T-cell (primary cell): ENCODE measurements at regions not wholly inside any gene's neighbourhood (a gene's known extent, or its start where the extent isn't known, plus 50 kb on each side); places are given as distances from the start of the nearest gene placed in this dataset.

Source experiments
- ATAC-seq, 4 experiments: fragments of 200-7000 bp in 3 of 4; fragments of 150-1000 bp in 1 of 4; cut with Tn5 transposase; replicated peaks in 1 of 4; 1 replicate in 3 of 4; 2 replicates in 1 of 4; pipeline ENCODE4 v1.10.0; 2021; ENCODE audit warnings: moderate library complexity in 3 of 4, mild to moderate bottlenecking in 2 of 4, moderate number of reproducible peaks in 1 of 4
- CTCF ChIA-PET, 2 donors: fragments of 300-600 bp; sonication (Branson Sonifier 250); formaldehyde crosslinking; loops; one replicate each; lab custom pipeline; 2022; ENCODE audit warnings: antibody characterized with exemption in 2 of 2; lab: Charles Lee
- POLR2A ChIA-PET, 2 donors: fragments of 300-600 bp; sonication (Branson Sonifier 250); formaldehyde crosslinking; loops; one replicate each; lab custom pipeline; 2022; ENCODE audit warnings: antibody characterized with exemption in 2 of 2; lab: Charles Lee
- DNase-seq, 35 experiments: peaks; one replicate each; pipeline versions ENCODE4 v3.0.0 to v3.0.0-alpha.2; 2013 to 2023
- H3K27ac ChIP-seq: one replicate; pipeline ENCODE4 v1.5.1; 2013; ENCODE audit warnings: low read length
- H3K27me3 ChIP-seq, 2 experiments: replicated peaks in 1 of 2; 1 replicate in 1 of 2; 2 replicates in 1 of 2; pipeline versions ENCODE4 v1.6.1 to v1.7.0; 2013; ENCODE audit warnings: low read length in 1 of 2, mixed read lengths in 1 of 2; ENCODE audit not compliant: control insufficient read depth in 2 of 2, insufficient read depth in 2 of 2; ENCODE audit errors: extremely low read depth in 1 of 2
- H3K36me3 ChIP-seq, 2 donors: 1 replicate in 1 of 2; 2 replicates in 1 of 2; pipeline versions ENCODE4 v1.6.1 to v1.7.0; 2013; ENCODE audit warnings: low read length in 1 of 2; ENCODE audit not compliant: control insufficient read depth in 2 of 2, insufficient read depth in 1 of 2; ENCODE audit errors: extremely low read depth in 1 of 2
- H3K4me1 ChIP-seq, 2 experiments: 1 replicate in 1 of 2; 2 replicates in 1 of 2; pipeline versions ENCODE4 v1.6.1 to v1.7.0; 2013; ENCODE audit warnings: low read length in 2 of 2, mixed read lengths in 1 of 2; ENCODE audit not compliant: insufficient read depth in 2 of 2, control insufficient read depth in 1 of 2; ENCODE audit errors: extremely low read depth in 1 of 2
- H3K4me3 ChIP-seq, 2 donors: 1 replicate in 1 of 2; 2 replicates in 1 of 2; pipeline versions ENCODE4 v1.5.1 to v1.7.0; 2013; ENCODE audit warnings: mild to moderate bottlenecking in 2 of 2, low read length in 1 of 2, moderate library complexity in 1 of 2; ENCODE audit not compliant: control insufficient read depth in 1 of 2; ENCODE audit errors: extremely low read depth in 1 of 2
- H3K9me3 ChIP-seq: 2 replicates; pipeline ENCODE4 v1.7.0; 2013
- H3K27ac Mint-ChIP-seq, 2 donors: one replicate each; pipeline ENCODE4 v1.8.0; 2020 to 2021; ENCODE audit warnings: mild to moderate bottlenecking in 2 of 2, mixed read lengths in 2 of 2
- H3K27me3 Mint-ChIP-seq, 2 donors: one replicate each; pipeline ENCODE4 v1.8.0; 2021 to 2022; ENCODE audit warnings: mixed read lengths in 2 of 2
- H3K36me3 Mint-ChIP-seq: one replicate; pipeline ENCODE4 v1.8.0; 2021; ENCODE audit warnings: mixed read lengths
- H3K4me1 Mint-ChIP-seq, 3 donors: one replicate each; pipeline ENCODE4 v1.8.0; 2020 to 2022; ENCODE audit warnings: mixed read lengths in 3 of 3, mild to moderate bottlenecking in 1 of 3
- H3K4me3 Mint-ChIP-seq, 3 donors: one replicate each; pipeline ENCODE4 v1.8.0; 2020 to 2022; ENCODE audit warnings: mild to moderate bottlenecking in 3 of 3, mixed read lengths in 3 of 3, moderate library complexity in 3 of 3
- H3K9me3 Mint-ChIP-seq, 3 donors: one replicate each; pipeline ENCODE4 v1.8.0; 2020 to 2022; ENCODE audit warnings: mixed read lengths in 3 of 3
- WGBS: methylation state at CpG from one replicate; pipeline ENCODE4 v1.1.5; 2013; ENCODE audit warnings: missing lambda C conversion rate; ENCODE audit not compliant: insufficient coverage; 5-methylcytosine and 5-hydroxymethylcytosine counted together

GRCh38 chr4:116486401-116486800 is 599.0 kb downstream of the TRAM1L1 start:
- no peak for ATAC-seq
- ChIA-PET CTCF (no interaction called here), POLR2A (no interaction called here)
- WGBS = no CpG with 5 or more reads among the region's 2 CpGs
- H3K36me3 Mint-ChIP-seq = no peaks in the 10 kb centered on the region
- H3K4me3 Mint-ChIP-seq = no peak overlapping the region
- no peak overlapping the region for H3K27ac Mint-ChIP-seq
- DNase-seq = no peak
- no peaks in the 10 kb centered on the region for H3K27me3 Mint-ChIP-seq
- no peak overlapping the region for H3K4me3 ChIP-seq
- H3K27ac ChIP-seq = no peak overlapping the region
- H3K27me3 ChIP-seq = no peaks in the 10 kb centered on the region
- H3K9me3 ChIP-seq = no peaks in the 10 kb centered on the region
- no peaks in the 10 kb centered on the region for H3K36me3 ChIP-seq
- H3K4me1 Mint-ChIP-seq = no peaks in the 10 kb centered on the region
- H3K9me3 Mint-ChIP-seq = peaks cover 0 to 16% (median 9%) of the 10 kb centered on the region in 3 donors
- H3K4me1 ChIP-seq = no peaks in the 10 kb centered on the region

- no peaks in the 10 kb centered on the region for H3K27me3 Mint-ChIP-seq
- CTCF ChIA-PET = no interaction called here
Measured at GRCh38 chr4:116480546-116480945, 604.8 kb downstream of the TRAM1L1 start.

GRCh38 chr4:116478343-116478742 is 607.0 kb downstream of the TRAM1L1 start:
- no peaks in the 10 kb centered on the region for H3K4me1 ChIP-seq
- Mint-ChIP-seq H3K9me3 (peaks cover 2 to 13% (median 12%) of the 10 kb centered on the region in 3 donors), H3K27me3 (no peaks in the 10 kb centered on the region), H3K4me3 (no peak overlapping the region), H3K4me1 (no peaks in the 10 kb centered on the region), H3K36me3 (no peaks in the 10 kb centered on the region), H3K27ac (no peak overlapping the region)
- POLR2A ChIA-PET = no interaction called here
- WGBS = 88% methylated on average over 5 of the region's 10 CpGs
- no peak overlapping the region for H3K4me3 ChIP-seq
- H3K27ac ChIP-seq = no peak overlapping the region
- no peaks in the 10 kb centered on the region for H3K36me3 ChIP-seq
- CTCF ChIA-PET = no interaction called here
- H3K9me3 ChIP-seq = no peaks in the 10 kb centered on the region
- no peak for ATAC-seq
- no peak for DNase-seq
- H3K27me3 ChIP-seq = no peaks in the 10 kb centered on the region

More at GRCh38 chr4:116480546-116480945, 604.8 kb downstream of the TRAM1L1 start:
- no peaks in the 10 kb centered on the region for H3K27me3 ChIP-seq
- H3K4me1 ChIP-seq = no peaks in the 10 kb centered on the region
- POLR2A ChIA-PET = no interaction called here
- no peak overlapping the region for H3K4me3 Mint-ChIP-seq
- no peak overlapping the region for H3K27ac Mint-ChIP-seq
- H3K9me3 ChIP-seq = no peaks in the 10 kb centered on the region
- H3K9me3 Mint-ChIP-seq = peaks cover 2 to 13% (median 9%) of the 10 kb centered on the region in 3 donors
- H3K36me3 ChIP-seq = no peaks in the 10 kb centered on the region
- no peaks in the 10 kb centered on the region for H3K4me1 Mint-ChIP-seq
- no peak for ATAC-seq
- WGBS = no CpG with 5 or more reads among the region's 3 CpGs
- H3K27ac ChIP-seq = no peak overlapping the region
- H3K4me3 ChIP-seq = no peak overlapping the region
- no peak for DNase-seq
- no peaks in the 10 kb centered on the region for H3K36me3 Mint-ChIP-seq

GRCh38 chr4:116469582-116469981 is 615.8 kb downstream of the TRAM1L1 start:
- DNase-seq (no peak), ATAC-seq (no peak)
- Histone ChIP-seq H3K9me3 (no peaks in the 10 kb centered on the region), H3K4me3 (no peak overlapping the region), H3K27me3 (no peaks in the 10 kb centered on the region), H3K4me1 (no peaks in the 10 kb centered on the region), H3K36me3 (no peaks in the 10 kb centered on the region), H3K27ac (no peak overlapping the region)
- POLR2A ChIA-PET = no interaction called here
- CTCF ChIA-PET = no interaction called here
- Mint-ChIP-seq H3K36me3 (no peaks in the 10 kb centered on the region), H3K4me3 (no peak overlapping the region), H3K4me1 (no peaks in the 10 kb centered on the region), H3K9me3 (peaks cover 0 to 9% (median 5%) of the 10 kb centered on the region in 3 donors), H3K27me3 (no peaks in the 10 kb centered on the region), H3K27ac (no peak overlapping the region)
- WGBS = no CpG with 5 or more reads among the region's 1 CpG

GRCh38 chr4:116453127-116453526 is 632.2 kb downstream of the TRAM1L1 start:
- Histone ChIP-seq H3K27me3 (no peaks in the 10 kb centered on the region), H3K9me3 (no peaks in the 10 kb centered on the region), H3K4me1 (no peaks in the 10 kb centered on the region), H3K36me3 (no peaks in the 10 kb centered on the region), H3K4me3 (no peak overlapping the region), H3K27ac (no peak overlapping the region)
- DNase-seq = no peak
- ATAC-seq = no peak
- H3K4me3 Mint-ChIP-seq = no peak overlapping the region
- no peak overlapping the region for H3K27ac Mint-ChIP-seq
- ChIA-PET CTCF (no interaction called here), POLR2A (no interaction called here)
- no peaks in the 10 kb centered on the region for H3K27me3 Mint-ChIP-seq
- 89% methylated on average over 19 of the region's 19 CpGs for WGBS
- H3K9me3 Mint-ChIP-seq = peaks cover 0 to 1% (median 0%) of the 10 kb centered on the region in 3 donors
- no peaks in the 10 kb centered on the region for H3K4me1 Mint-ChIP-seq
- no peaks in the 10 kb centered on the region for H3K36me3 Mint-ChIP-seq

GRCh38 chr4:116449764-116450163 is 635.6 kb downstream of the TRAM1L1 start:
- CTCF ChIA-PET = no interaction called here
- no peak overlapping the region for H3K4me3 Mint-ChIP-seq
- no peaks in the 10 kb centered on the region for H3K9me3 ChIP-seq
- no CpG with 5 or more reads among the region's 2 CpGs for WGBS
- H3K4me1 ChIP-seq = no peaks in the 10 kb centered on the region
- H3K36me3 ChIP-seq = no peaks in the 10 kb centered on the region
- DNase-seq (no peak), ATAC-seq (no peak)
- no peaks in the 10 kb centered on the region for H3K36me3 Mint-ChIP-seq
- H3K4me1 Mint-ChIP-seq = no peaks in the 10 kb centered on the region
- POLR2A ChIA-PET = no interaction called here
- no peak overlapping the region for H3K4me3 ChIP-seq
- peaks cover 0 to 1% (median 0%) of the 10 kb centered on the region in 3 donors for H3K9me3 Mint-ChIP-seq
- H3K27ac ChIP-seq = no peak overlapping the region
- no peaks in the 10 kb centered on the region for H3K27me3 ChIP-seq
- no peaks in the 10 kb centered on the region for H3K27me3 Mint-ChIP-seq
- H3K27ac Mint-ChIP-seq = no peak overlapping the region

GRCh38 chr4:116444117-116444516 is 641.3 kb downstream of the TRAM1L1 start:
- H3K4me1 Mint-ChIP-seq = no peaks in the 10 kb centered on the region
- H3K4me1 ChIP-seq = no peaks in the 10 kb centered on the region

More at GRCh38 chr4:116444117-116444516, 641.3 kb downstream of the TRAM1L1 start:
- Histone ChIP-seq H3K27me3 (no peaks in the 10 kb centered on the region), H3K4me3 (no peak overlapping the region), H3K36me3 (no peaks in the 10 kb centered on the region), H3K27ac (no peak overlapping the region), H3K9me3 (no peaks in the 10 kb centered on the region)
- Mint-ChIP-seq H3K27ac (no peak overlapping the region), H3K4me3 (no peak overlapping the region), H3K9me3 (no peaks in the 10 kb centered on the region), H3K36me3 (no peaks in the 10 kb centered on the region), H3K27me3 (no peaks in the 10 kb centered on the region)
- DNase-seq (no peak), ATAC-seq (no peak)
- ChIA-PET CTCF (no interaction called here), POLR2A (no interaction called here)
